Osteocyte (in vitro differentiated cells): ENCODE measurements at regions not wholly inside any gene's neighbourhood (a gene's known extent, or its start where the extent isn't known, plus 50 kb on each side); places are given as distances from the start of the nearest gene placed in this dataset.

Experiments
- DNase-seq: peaks from one replicate; pipeline ENCODE4 v3.0.0; 2021; ENCODE audit warnings: mixed read lengths; ENCODE audit not compliant: unreplicated experiment; ENCODE audit errors: extremely low spot score
- H3K27ac Mint-ChIP-seq: one replicate; pipeline ENCODE4 v1.8.0; 2021; ENCODE audit warnings: mild to moderate bottlenecking, mixed read lengths; ENCODE audit not compliant: unreplicated experiment
- H3K27me3 Mint-ChIP-seq: one replicate; pipeline ENCODE4 v1.8.0; 2021; ENCODE audit warnings: mixed read lengths; ENCODE audit not compliant: unreplicated experiment
- H3K36me3 Mint-ChIP-seq: one replicate; pipeline ENCODE4 v1.8.0; 2021; ENCODE audit warnings: mixed read lengths; ENCODE audit not compliant: unreplicated experiment
- H3K4me1 Mint-ChIP-seq: one replicate; pipeline ENCODE4 v1.8.0; 2021; ENCODE audit warnings: mixed read lengths; ENCODE audit not compliant: unreplicated experiment
- H3K4me3 Mint-ChIP-seq: one replicate; pipeline ENCODE4 v1.8.0; 2021; ENCODE audit warnings: mild to moderate bottlenecking, moderate library complexity, mixed read lengths; ENCODE audit not compliant: unreplicated experiment
- H3K9me3 Mint-ChIP-seq: one replicate; pipeline ENCODE4 v1.8.0; 2021; ENCODE audit warnings: mixed read lengths; ENCODE audit not compliant: unreplicated experiment
- TF ChIP-seq, protein P1 (sequence below): fragments of 200-600 bp; sonication (generic); IDR thresholded peaks from 2 replicates; pipeline ENCODE4 v1.5.0; 2021; ENCODE audit warnings: antibody characterized with exemption, mild to moderate bottlenecking, moderate library complexity

GRCh38 chr7:88688222-88688621, 71.3 kb upstream of the ZNF804B start:
- peaks cover 3% of the 10 kb centered on the region for H3K27me3 Mint-ChIP-seq
- TF ChIP-seq, protein P1, sequence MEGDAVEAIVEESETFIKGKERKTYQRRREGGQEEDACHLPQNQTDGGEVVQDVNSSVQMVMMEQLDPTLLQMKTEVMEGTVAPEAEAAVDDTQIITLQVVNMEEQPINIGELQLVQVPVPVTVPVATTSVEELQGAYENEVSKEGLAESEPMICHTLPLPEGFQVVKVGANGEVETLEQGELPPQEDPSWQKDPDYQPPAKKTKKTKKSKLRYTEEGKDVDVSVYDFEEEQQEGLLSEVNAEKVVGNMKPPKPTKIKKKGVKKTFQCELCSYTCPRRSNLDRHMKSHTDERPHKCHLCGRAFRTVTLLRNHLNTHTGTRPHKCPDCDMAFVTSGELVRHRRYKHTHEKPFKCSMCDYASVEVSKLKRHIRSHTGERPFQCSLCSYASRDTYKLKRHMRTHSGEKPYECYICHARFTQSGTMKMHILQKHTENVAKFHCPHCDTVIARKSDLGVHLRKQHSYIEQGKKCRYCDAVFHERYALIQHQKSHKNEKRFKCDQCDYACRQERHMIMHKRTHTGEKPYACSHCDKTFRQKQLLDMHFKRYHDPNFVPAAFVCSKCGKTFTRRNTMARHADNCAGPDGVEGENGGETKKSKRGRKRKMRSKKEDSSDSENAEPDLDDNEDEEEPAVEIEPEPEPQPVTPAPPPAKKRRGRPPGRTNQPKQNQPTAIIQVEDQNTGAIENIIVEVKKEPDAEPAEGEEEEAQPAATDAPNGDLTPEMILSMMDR, result no peak
- no peak overlapping the region for H3K4me3 Mint-ChIP-seq
- no peak for DNase-seq
- no peaks in the 10 kb centered on the region for H3K4me1 Mint-ChIP-seq
- no peaks in the 10 kb centered on the region for H3K36me3 Mint-ChIP-seq
- no peak overlapping the region for H3K27ac Mint-ChIP-seq
- peaks cover 4% of the 10 kb centered on the region for H3K9me3 Mint-ChIP-seq

DNA sequence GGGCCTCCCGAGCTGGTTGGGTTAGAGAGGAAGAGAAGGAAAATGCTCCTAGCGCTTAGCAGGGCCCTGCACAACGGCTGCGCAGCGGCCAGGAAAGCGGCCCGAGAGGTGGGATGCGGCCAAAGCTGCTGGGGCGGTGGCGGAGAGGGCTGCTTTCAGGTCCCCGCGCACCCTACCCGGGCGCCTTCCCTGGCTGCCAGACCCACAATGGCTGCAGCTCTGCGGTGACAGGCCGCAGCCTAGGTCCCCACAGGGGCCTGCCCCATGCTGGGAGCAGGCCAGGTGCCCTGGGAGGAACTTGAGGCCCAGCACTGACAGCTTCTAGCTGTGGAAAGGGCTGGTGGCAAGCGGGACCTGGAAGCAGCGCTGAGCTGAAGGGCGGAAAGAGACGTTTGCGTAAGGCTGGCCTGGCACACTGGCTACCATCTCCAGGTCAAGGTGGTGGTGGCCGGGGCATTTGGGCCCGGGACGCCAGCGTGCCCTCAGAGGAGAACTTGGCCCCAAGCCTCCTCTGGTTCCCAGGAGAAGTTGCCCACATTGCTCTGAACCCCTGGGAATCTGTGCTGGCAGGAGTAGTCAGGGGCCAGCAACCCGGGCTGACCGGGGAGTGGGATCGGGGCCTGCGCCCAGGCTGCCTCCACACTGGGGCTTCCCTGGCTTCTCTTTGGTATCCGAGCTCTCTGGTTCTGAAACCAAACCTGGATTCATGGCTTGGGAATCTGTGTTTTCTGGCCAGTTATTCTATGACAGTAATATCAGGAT, 72.9 kb upstream of the ZNF804B start:
- no peak overlapping the region for H3K27ac Mint-ChIP-seq

GRCh38 chr7:88681682-88682081, 77.8 kb upstream of the ZNF804B start:
- Mint-ChIP-seq H3K9me3 (peaks cover 17% of the 10 kb centered on the region), H3K4me1 (no peaks in the 10 kb centered on the region), H3K4me3 (no peak overlapping the region), H3K27ac (no peak overlapping the region), H3K27me3 (no peaks in the 10 kb centered on the region), H3K36me3 (no peaks in the 10 kb centered on the region)
- no peak for DNase-seq
- TF ChIP-seq, protein P1, result no peak

More for the DNA sequence above, 72.9 kb upstream of the ZNF804B start:
- no peak for DNase-seq
- no peaks in the 10 kb centered on the region for H3K4me1 Mint-ChIP-seq
- H3K4me3 Mint-ChIP-seq, result no peak overlapping the region
- H3K36me3 Mint-ChIP-seq, result no peaks in the 10 kb centered on the region
- peaks cover 4% of the 10 kb centered on the region for H3K9me3 Mint-ChIP-seq
- TF ChIP-seq, protein P1, result no peak
- peaks cover 3% of the 10 kb centered on the region for H3K27me3 Mint-ChIP-seq

DNA sequence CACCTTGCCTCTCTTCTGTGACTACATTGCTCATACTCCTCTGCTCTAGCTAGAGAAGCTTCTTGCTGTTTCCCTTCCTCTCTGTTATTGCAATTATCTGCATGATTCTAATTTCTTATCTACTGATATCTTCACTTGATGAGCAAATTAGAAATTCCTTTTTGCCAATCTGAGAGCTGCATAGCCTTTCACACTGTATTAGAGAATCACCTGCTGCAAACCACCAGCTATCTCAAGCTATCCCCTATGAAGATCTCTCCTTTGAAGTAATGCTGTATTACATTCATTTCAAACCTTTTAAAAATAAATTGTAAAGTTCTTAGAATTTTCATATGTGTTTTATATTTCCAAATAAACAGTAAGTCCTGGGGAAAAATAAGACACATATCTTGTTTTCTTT, 89.0 kb upstream of the ZNF804B start:
- TF ChIP-seq, protein P1, result no peak
- no peaks in the 10 kb centered on the region for H3K4me1 Mint-ChIP-seq
- peaks cover 6% of the 10 kb centered on the region for H3K9me3 Mint-ChIP-seq
- H3K4me3 Mint-ChIP-seq, result no peak overlapping the region
- H3K27me3 Mint-ChIP-seq, result no peaks in the 10 kb centered on the region
- H3K27ac Mint-ChIP-seq, result no peak overlapping the region
- no peaks in the 10 kb centered on the region for H3K36me3 Mint-ChIP-seq
- DNase-seq, result no peak

DNA sequence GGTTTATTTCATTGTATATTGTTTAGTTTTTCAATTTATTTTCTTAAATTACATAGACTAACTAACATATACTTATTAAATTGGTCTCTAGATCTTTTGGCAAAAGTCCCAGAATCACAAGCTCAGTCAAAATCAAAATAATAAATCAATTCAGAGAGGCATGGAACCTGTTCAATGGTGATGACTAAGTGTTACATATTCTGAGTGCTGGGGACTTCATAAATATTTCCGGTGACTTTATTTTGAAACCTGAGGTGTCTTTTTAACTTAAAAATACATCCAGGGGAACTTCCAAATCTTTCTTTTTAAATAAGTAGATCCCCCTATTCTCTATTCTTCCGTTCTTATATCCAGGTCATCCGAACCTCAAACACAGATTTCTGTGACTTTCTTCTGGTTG, 89.6 kb upstream of the ZNF804B start:
- Mint-ChIP-seq H3K9me3 (peaks cover under 1% of the 10 kb centered on the region), H3K27ac (no peak overlapping the region), H3K4me1 (no peaks in the 10 kb centered on the region), H3K36me3 (no peaks in the 10 kb centered on the region), H3K4me3 (no peak overlapping the region), H3K27me3 (no peaks in the 10 kb centered on the region)
- TF ChIP-seq, protein P1, result no peak
- DNase-seq, result no peak
